ENCODE measurements at regions not wholly inside any gene's neighbourhood (a gene's known extent, or its start where the extent isn't known, plus 50 kb on each side); places are given as distances from the start of the nearest gene placed in this dataset.

GRCh38 chr4:25547343-25547742 lies 108.3 kb upstream of the SLC34A2 start:
- H4K20me1 ChIP-seq (replicated peaks; ENCODE audit: insufficient read depth), result no peaks in the 10 kb centered on the region
- Mint-ChIP-seq H3K4me1 (no peaks in the 10 kb centered on the region; the same call in 2 of the 3 replicates), H3K9me3 (no peaks in the 10 kb centered on the region), H3K36me3 (ENCODE audit: low read depth) (no peaks in the 10 kb centered on the region), H3K4me3 (no peak overlapping the region), H3K27ac (no peak overlapping the region), H3K27me3 (ENCODE audit: insufficient read depth, low read depth, poor library complexity) (no peaks in the 10 kb centered on the region)
- no peaks in the 10 kb centered on the region for H3K36me3 ChIP-seq (ENCODE audit: insufficient read depth)
- no peak overlapping the region for H3K4me3 ChIP-seq
- H3K4me2 ChIP-seq, result no peak overlapping the region
- H3K9me2 ChIP-seq (ENCODE audit: insufficient read depth), result no peaks in the 10 kb centered on the region
- no peak overlapping the region for H3K27ac ChIP-seq (ENCODE audit: low read depth)
- H3K4me1 ChIP-seq (ENCODE audit: insufficient read depth), result no peaks in the 10 kb centered on the region; the same call in 1 of the 2 replicates
- TF ChIP-seq ETS1 (IDR thresholded peaks at IDR 0.05) (no peak), NANOG (IDR thresholded peaks at IDR 0.05; ENCODE audit: borderline replicate concordance) (no peak), ZNF331 (CRISPR knock-in tag; IDR thresholded peaks at IDR 0.05; ENCODE audit: low read depth) (no peak), STAT1 (IDR thresholded peaks at IDR 0.05; ENCODE audit: unreplicated experiment) (no peak), ZNF462 (CRISPR knock-in tag; IDR thresholded peaks at IDR 0.05) (no peak), ZNF114 (CRISPR knock-in tag; IDR thresholded peaks at IDR 0.05) (no peak)
- peak overlapping the region; percentile 56; the same call in 1 of the 2 replicates for H2AFZ ChIP-seq
- ATAC-seq, result no peak
- H3K79me2 ChIP-seq (replicated peaks; ENCODE audit: insufficient read depth), result no peaks in the 10 kb centered on the region
- DNase-seq (ENCODE audit: low spot score), result no peak
- no peaks in the 10 kb centered on the region for H3K27me3 ChIP-seq (ENCODE audit: insufficient read depth)
- no peaks in the 10 kb centered on the region for H3F3A ChIP-seq (replicated peaks; ENCODE audit: low read depth)
